ENCODE measurements at regions not wholly inside any gene's neighbourhood (a gene's known extent, or its start where the extent isn't known, plus 50 kb on each side); places are given as distances from the start of the nearest gene placed in this dataset.
"Not testable (repeated sequence)": the region's sequence is repeated elsewhere in the genome, so short reads cannot be mapped to it uniquely, and the experiment has no call there.

- ChIA-PET CTCF (no interaction called here), POLR2A (no interaction called here)
- no peaks in the 10 kb centered on the region for H3K4me1 Mint-ChIP-seq (ENCODE audit: low read depth)
- no peak for ATAC-seq
- no peaks in the 10 kb centered on the region for H3K27me3 Mint-ChIP-seq
- intact Hi-C loops (cut with micrococcal nuclease): no loop called here
- DNase-seq: no peak
- H3K4me3 Mint-ChIP-seq: no peak overlapping the region
- TF ChIP-seq CTCF (IDR thresholded peaks at IDR 0.05): no peak
- H3K36me3 Mint-ChIP-seq (ENCODE audit: low read depth): no peaks in the 10 kb centered on the region
- no peak overlapping the region for H3K27ac Mint-ChIP-seq
- peaks cover 22% of the 10 kb centered on the region for H3K9me3 Mint-ChIP-seq
Observed at GRCh38 chr17:22707626-22708025, 1015.3 kb downstream of the KCNJ18 start.

- ChIA-PET CTCF (no interaction called here), POLR2A (no interaction called here)
- Mint-ChIP-seq H3K27ac (no peak overlapping the region), H3K4me1 (ENCODE audit: low read depth) (no peaks in the 10 kb centered on the region), H3K27me3 (no peaks in the 10 kb centered on the region), H3K36me3 (ENCODE audit: low read depth) (no peaks in the 10 kb centered on the region), H3K9me3 (peaks cover 27% of the 10 kb centered on the region), H3K4me3 (no peak overlapping the region)
- DNase-seq: no peak
- TF ChIP-seq CTCF (IDR thresholded peaks at IDR 0.05): no peak
- intact Hi-C loops (cut with micrococcal nuclease): no loop called here
- no peak for ATAC-seq
Observed at GRCh38 chr17:22717211-22717610, 1024.9 kb downstream of the KCNJ18 start.

GRCh38 chr17:22718689-22719088 lies 1026.4 kb downstream of the KCNJ18 start:
- H3K9me3 Mint-ChIP-seq: peaks cover 26% of the 10 kb centered on the region
- H3K27me3 Mint-ChIP-seq: no peaks in the 10 kb centered on the region
- ChIA-PET POLR2A (no interaction called here), CTCF (no interaction called here)
- ATAC-seq (no peak), DNase-seq (no peak)
- intact Hi-C loops (cut with micrococcal nuclease): no loop called here
- no peak overlapping the region for H3K27ac Mint-ChIP-seq
- H3K36me3 Mint-ChIP-seq (ENCODE audit: low read depth): no peaks in the 10 kb centered on the region
- no peaks in the 10 kb centered on the region for H3K4me1 Mint-ChIP-seq (ENCODE audit: low read depth)
- H3K4me3 Mint-ChIP-seq: no peak overlapping the region
- TF ChIP-seq CTCF (IDR thresholded peaks at IDR 0.05): no peak

- intact Hi-C loops (cut with micrococcal nuclease): not testable (repeated sequence)
Observed at GRCh38 chr17:22741066-22741465, 1048.7 kb downstream of the KCNJ18 start.

More at GRCh38 chr17:22741066-22741465, 1048.7 kb downstream of the KCNJ18 start:
- CTCF ChIA-PET; H3K27me3 Mint-ChIP-seq; ATAC-seq; H3K36me3 Mint-ChIP-seq (ENCODE audit: low read depth); H3K4me1 Mint-ChIP-seq (ENCODE audit: low read depth); H3K4me3 Mint-ChIP-seq; POLR2A ChIA-PET; H3K27ac Mint-ChIP-seq; DNase-seq: not testable (repeated sequence)
- H3K9me3 Mint-ChIP-seq: peaks cover 40% of the 10 kb centered on the region
